Stomach (tissue), 4 donors: ENCODE measurements at regions not wholly inside any gene's neighbourhood (a gene's known extent, or its start where the extent isn't known, plus 50 kb on each side); places are given as distances from the start of the nearest gene placed in this dataset.

Experiments
- CTCF ChIP-seq, 7 experiments: fragments of 450-650 bp in 4 of 7; fragments of 200-600 bp in 3 of 7; sonication (generic) in 3 of 7; IDR thresholded peaks; one replicate each; pipeline ENCODE4 v1.5.1; 2016 to 2019; ENCODE audit warnings: antibody characterized with exemption in 7 of 7, control low read depth in 2 of 7, mild to moderate bottlenecking in 1 of 7
- EP300 ChIP-seq: sonication (generic); formaldehyde crosslinking; IDR thresholded peaks from one replicate; pipeline ENCODE4 v1.6.1; 2017; ENCODE audit warnings: antibody characterized with exemption
- POLR2A ChIP-seq, 4 donors: fragments of 450-650 bp; IDR thresholded peaks; one replicate each; pipeline ENCODE4 v1.6.1; 2016; ENCODE audit warnings: antibody characterized with exemption in 4 of 4, control low read depth in 2 of 4, mild to moderate bottlenecking in 1 of 4, moderate library complexity in 1 of 4

GRCh38 chr18:65498605-65499004, 252.2 kb upstream of the CDH7 start:
- TF ChIP-seq POLR2A (IDR thresholded peaks at IDR 0.05) (no peak), CTCF (IDR thresholded peaks at IDR 0.05) (no peak), EP300 (no peak)
